KMS-11 (cell line): ENCODE measurements at regions not wholly inside any gene's neighbourhood (a gene's known extent, or its start where the extent isn't known, plus 50 kb on each side); places are given as distances from the start of the nearest gene placed in this dataset.

Source experiments
- H2AFZ ChIP-seq: fragments of 200-600 bp; sonication (generic); 2 replicates; pipeline ENCODE4 v1.6.1; 2016; ENCODE audit warnings: antibody characterized with exemption, mixed run types, low read depth
- H3K27ac ChIP-seq: fragments of 200-600 bp; sonication (generic); 2 replicates; pipeline ENCODE4 v1.6.1; 2016; ENCODE audit warnings: mild to moderate bottlenecking, mixed run types
- H3K27me3 ChIP-seq: fragments of 200-600 bp; sonication (generic); 2 replicates; pipeline ENCODE4 v1.6.1; 2017; ENCODE audit warnings: mild to moderate bottlenecking, low read depth, mixed run types, moderate library complexity; ENCODE audit not compliant: insufficient read depth
- H3K36me3 ChIP-seq: fragments of 200-600 bp; sonication (generic); 2 replicates; pipeline ENCODE4 v1.6.1; 2017; ENCODE audit warnings: mild to moderate bottlenecking, mixed run types; ENCODE audit not compliant: insufficient read depth
- H3K4me1 ChIP-seq: fragments of 200-600 bp; sonication (generic); 2 replicates; pipeline ENCODE4 v1.6.1; 2016; ENCODE audit warnings: mild to moderate bottlenecking, low read depth, mixed run types; ENCODE audit not compliant: poor library complexity, severe bottlenecking
- H3K4me2 ChIP-seq: fragments of 200-600 bp; sonication (generic); 2 replicates; pipeline ENCODE4 v1.7.0; 2016; ENCODE audit warnings: mild to moderate bottlenecking, mixed run types
- H3K4me3 ChIP-seq: fragments of 200-600 bp; sonication (generic); IDR thresholded peaks from 2 replicates; pipeline ENCODE4 v1.6.1; 2017; ENCODE audit warnings: low read depth, low read length, mixed read lengths; ENCODE audit not compliant: insufficient read depth
- H3K79me2 ChIP-seq: fragments of 200-600 bp; sonication (generic); 2 replicates; pipeline ENCODE4 v1.6.1; 2016; ENCODE audit warnings: low read depth, mixed run types; ENCODE audit not compliant: insufficient read depth
- H3K9ac ChIP-seq: fragments of 200-600 bp; sonication (generic); 2 replicates; pipeline ENCODE4 v1.6.1; 2016; ENCODE audit warnings: mild to moderate bottlenecking, mixed run types
- H4K20me1 ChIP-seq: fragments of 200-600 bp; sonication (generic); 2 replicates; pipeline ENCODE4 v1.6.1; 2016; ENCODE audit warnings: mild to moderate bottlenecking, mixed run types; ENCODE audit not compliant: insufficient read depth
- TF ChIP-seq, protein P1 (sequence below): fragments of 200-600 bp; sonication (generic); conservative IDR thresholded peaks from 2 replicates; pipeline ENCODE4 v1.6.1; 2017; ENCODE audit warnings: low read depth, mild to moderate bottlenecking, antibody characterized with exemption, low read length, moderate library complexity, mixed read lengths

DNA sequence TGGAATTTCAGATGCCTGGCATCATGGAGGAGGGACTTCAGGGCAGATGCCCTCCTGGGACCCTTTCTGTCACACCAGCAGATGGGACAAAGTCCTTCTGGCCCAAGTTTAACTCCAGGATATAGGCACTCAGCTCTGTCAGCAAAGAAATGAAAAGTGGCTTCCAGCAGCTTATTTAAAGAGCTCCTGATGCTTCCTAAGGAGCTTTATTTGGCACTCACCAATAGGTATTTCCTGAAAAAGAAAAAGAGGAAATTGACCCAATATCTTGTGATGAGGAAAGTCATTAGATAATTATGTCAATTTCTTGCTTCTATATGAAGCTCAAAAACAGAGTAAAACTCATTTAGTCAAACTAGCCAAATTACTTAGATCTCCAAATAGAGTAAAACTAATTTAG is 224.6 kb downstream of the RAP2A start:
- no peak overlapping the region for H2AFZ ChIP-seq
- H3K4me2 ChIP-seq = no peak overlapping the region
- H3K27ac ChIP-seq = no peak overlapping the region
- no peak overlapping the region for H3K4me3 ChIP-seq
- H4K20me1 ChIP-seq = no peaks in the 10 kb centered on the region
- no peaks in the 10 kb centered on the region for H3K36me3 ChIP-seq
- no peaks in the 10 kb centered on the region for H3K27me3 ChIP-seq
- H3K4me1 ChIP-seq = no peaks in the 10 kb centered on the region
- no peak overlapping the region for H3K9ac ChIP-seq
- TF ChIP-seq, protein P1, sequence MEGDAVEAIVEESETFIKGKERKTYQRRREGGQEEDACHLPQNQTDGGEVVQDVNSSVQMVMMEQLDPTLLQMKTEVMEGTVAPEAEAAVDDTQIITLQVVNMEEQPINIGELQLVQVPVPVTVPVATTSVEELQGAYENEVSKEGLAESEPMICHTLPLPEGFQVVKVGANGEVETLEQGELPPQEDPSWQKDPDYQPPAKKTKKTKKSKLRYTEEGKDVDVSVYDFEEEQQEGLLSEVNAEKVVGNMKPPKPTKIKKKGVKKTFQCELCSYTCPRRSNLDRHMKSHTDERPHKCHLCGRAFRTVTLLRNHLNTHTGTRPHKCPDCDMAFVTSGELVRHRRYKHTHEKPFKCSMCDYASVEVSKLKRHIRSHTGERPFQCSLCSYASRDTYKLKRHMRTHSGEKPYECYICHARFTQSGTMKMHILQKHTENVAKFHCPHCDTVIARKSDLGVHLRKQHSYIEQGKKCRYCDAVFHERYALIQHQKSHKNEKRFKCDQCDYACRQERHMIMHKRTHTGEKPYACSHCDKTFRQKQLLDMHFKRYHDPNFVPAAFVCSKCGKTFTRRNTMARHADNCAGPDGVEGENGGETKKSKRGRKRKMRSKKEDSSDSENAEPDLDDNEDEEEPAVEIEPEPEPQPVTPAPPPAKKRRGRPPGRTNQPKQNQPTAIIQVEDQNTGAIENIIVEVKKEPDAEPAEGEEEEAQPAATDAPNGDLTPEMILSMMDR = no peak
- no peaks in the 10 kb centered on the region for H3K79me2 ChIP-seq

DNA sequence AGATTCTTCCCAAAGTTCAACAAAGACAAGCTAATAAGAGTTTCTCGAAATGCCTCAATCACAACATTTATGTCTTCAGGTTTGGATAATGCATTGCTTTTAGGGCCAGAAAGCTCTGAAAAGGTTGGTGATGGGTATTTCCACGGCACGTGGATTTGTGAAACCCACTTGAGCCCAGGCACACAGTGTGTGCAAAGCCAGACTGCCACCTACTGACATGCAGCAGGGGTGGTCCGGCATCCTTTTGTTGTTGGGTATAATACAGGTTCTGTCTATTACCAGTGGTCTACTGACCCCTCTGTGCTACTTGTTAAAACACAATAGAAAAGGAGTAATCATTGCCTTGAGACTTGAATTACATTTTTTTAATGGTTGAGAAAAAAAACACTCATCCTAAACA is 225.6 kb downstream of the RAP2A start:
- H3K27me3 ChIP-seq = no peaks in the 10 kb centered on the region
- TF ChIP-seq, protein P1 = no peak
- H3K4me2 ChIP-seq = no peak overlapping the region

DNA sequence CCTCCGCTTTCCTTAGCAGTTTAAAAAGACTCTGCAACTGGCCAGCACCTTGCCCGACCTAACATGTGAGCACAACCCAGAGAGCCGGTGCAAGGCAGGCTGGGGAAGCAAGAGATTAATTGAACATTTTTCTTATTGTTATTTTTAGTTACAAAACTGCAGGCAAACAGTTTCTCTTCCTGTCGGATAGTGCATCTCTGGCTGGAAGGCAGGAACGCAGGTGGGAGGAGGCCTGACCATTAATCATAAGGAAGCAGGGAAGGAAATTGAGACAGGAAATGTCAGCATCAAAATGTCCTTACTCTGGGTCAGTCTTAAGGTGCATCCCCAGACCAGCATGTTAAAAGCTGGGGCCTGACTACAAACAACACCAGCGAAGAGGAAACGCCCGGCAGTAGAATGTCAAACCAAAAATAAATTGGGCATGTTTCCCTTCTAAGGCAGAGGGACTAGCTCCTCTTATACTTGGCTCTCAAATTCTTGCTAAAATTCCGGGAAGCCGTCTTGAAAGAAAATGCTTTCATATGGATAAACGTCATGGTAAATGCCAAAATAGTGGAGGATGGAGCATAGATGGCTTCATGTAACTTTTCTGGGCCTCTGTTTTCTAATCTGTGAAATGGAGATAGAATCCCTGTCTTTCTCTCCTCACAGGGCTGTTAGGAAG is 226.8 kb downstream of the RAP2A start:
- no peak overlapping the region for H2AFZ ChIP-seq
- no peak overlapping the region for H3K27ac ChIP-seq
- H3K4me1 ChIP-seq = no peaks in the 10 kb centered on the region
- H4K20me1 ChIP-seq = no peaks in the 10 kb centered on the region
- no peaks in the 10 kb centered on the region for H3K79me2 ChIP-seq
- no peaks in the 10 kb centered on the region for H3K27me3 ChIP-seq
- TF ChIP-seq, protein P1 = no peak
- no peak overlapping the region for H3K9ac ChIP-seq
- no peak overlapping the region for H3K4me3 ChIP-seq
- no peak overlapping the region for H3K4me2 ChIP-seq
- no peaks in the 10 kb centered on the region for H3K36me3 ChIP-seq

More for the DNA sequence above, 225.6 kb downstream of the RAP2A start:
- Histone ChIP-seq H3K36me3 (no peaks in the 10 kb centered on the region), H2AFZ (no peak overlapping the region), H3K4me3 (no peak overlapping the region), H3K27ac (no peak overlapping the region), H3K79me2 (no peaks in the 10 kb centered on the region), H3K9ac (no peak overlapping the region), H3K4me1 (no peaks in the 10 kb centered on the region), H4K20me1 (no peaks in the 10 kb centered on the region)

DNA sequence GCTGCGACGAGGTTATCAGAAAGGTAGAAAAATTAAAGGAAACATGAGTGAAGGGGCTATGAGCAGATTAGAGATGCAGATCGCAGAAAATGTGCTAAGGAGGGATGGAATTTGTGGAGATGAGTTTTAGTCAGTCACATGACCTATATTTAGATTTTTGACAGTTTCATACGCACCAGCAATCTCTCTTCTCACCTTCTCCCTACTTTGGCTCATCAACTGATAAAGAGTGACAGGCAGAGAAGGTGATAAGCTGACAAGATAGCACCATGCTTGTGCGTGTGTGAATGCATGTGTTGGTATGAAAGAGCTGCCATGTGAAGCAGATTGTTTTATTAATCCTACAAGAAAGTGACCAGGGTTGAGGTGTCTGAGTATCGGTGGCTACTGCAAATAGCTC is 252.6 kb downstream of the RAP2A start:
- H3K27me3 ChIP-seq = no peaks in the 10 kb centered on the region
- H3K4me3 ChIP-seq = no peak overlapping the region
- no peak overlapping the region for H3K4me2 ChIP-seq
- H2AFZ ChIP-seq = no peak overlapping the region
- no peaks in the 10 kb centered on the region for H3K4me1 ChIP-seq
- H3K9ac ChIP-seq = no peak overlapping the region
- no peak overlapping the region for H3K27ac ChIP-seq
- no peaks in the 10 kb centered on the region for H3K36me3 ChIP-seq
- TF ChIP-seq, protein P1 = no peak
- H4K20me1 ChIP-seq = no peaks in the 10 kb centered on the region
- H3K79me2 ChIP-seq = no peaks in the 10 kb centered on the region
